ENCODE measurements at regions not wholly inside any gene's neighbourhood (a gene's known extent, or its start where the extent isn't known, plus 50 kb on each side); places are given as distances from the start of the nearest gene placed in this dataset.

- no peak for DNase-seq
Measured at GRCh38 chr2:118496870-118497611, 350.4 kb downstream of the EN1 start.

GRCh38 chr2:118496467-118496866, 351.0 kb downstream of the EN1 start:
- DNase-seq: no peak

- DNase-seq: no peak
Measured at GRCh38 chr2:118495290-118495689, 352.2 kb downstream of the EN1 start.

- DNase-seq: no peak
Measured at GRCh38 chr2:118493213-118493612, 354.2 kb downstream of the EN1 start.

GRCh38 chr2:118492335-118492734, 355.1 kb downstream of the EN1 start:
- no peak for DNase-seq

GRCh38 chr2:118490330-118490729, 357.1 kb downstream of the EN1 start:
- DNase-seq: no peak

GRCh38 chr2:118489712-118490299, 357.6 kb downstream of the EN1 start:
- DNase-seq: no peak

- no peak for DNase-seq
Measured at GRCh38 chr2:118481299-118481698, 366.1 kb downstream of the EN1 start.

- no peak for DNase-seq
Measured at GRCh38 chr2:118479020-118479419, 368.4 kb downstream of the EN1 start.

- DNase-seq: no peak
Measured at GRCh38 chr2:118477111-118477862, 370.2 kb downstream of the EN1 start.

- no peak for DNase-seq
Measured at GRCh38 chr2:118475622-118476205, 371.7 kb downstream of the EN1 start.

GRCh38 chr2:118474541-118474920, 372.9 kb downstream of the EN1 start:
- no peak for DNase-seq

GRCh38 chr2:118473846-118474540, 373.5 kb downstream of the EN1 start:
- no peak for DNase-seq

GRCh38 chr2:118473241-118473640, 374.2 kb downstream of the EN1 start:
- DNase-seq: no peak

- DNase-seq: no peak
Measured at GRCh38 chr2:118470297-118470696, 377.2 kb downstream of the EN1 start.

- no peak for DNase-seq
Measured at GRCh38 chr2:118469103-118469502, 378.3 kb downstream of the EN1 start.

- DNase-seq: no peak
Measured at GRCh38 chr2:118464546-118465265, 376.4 kb downstream of the INSIG2 start.

- DNase-seq: no peak
Measured at GRCh38 chr2:118464046-118464445, 375.8 kb downstream of the INSIG2 start.

GRCh38 chr2:118460425-118460824, 372.2 kb downstream of the INSIG2 start:
- no peak for DNase-seq

- DNase-seq: no peak
Measured at GRCh38 chr2:118459426-118459825, 371.2 kb downstream of the INSIG2 start.

- no peak for DNase-seq
Measured at GRCh38 chr2:118457951-118458350, 369.7 kb downstream of the INSIG2 start.

- DNase-seq: no peak
Measured at GRCh38 chr2:118449401-118449800, 361.1 kb downstream of the INSIG2 start.
